HG02588 (cell line): ENCODE measurements at regions not wholly inside any gene's neighbourhood (a gene's known extent, or its start where the extent isn't known, plus 50 kb on each side); places are given as distances from the start of the nearest gene placed in this dataset.

Experiments used
- ATAC-seq: cut with Tn5 transposase; IDR thresholded peaks from one replicate; pipeline ENCODE4 v1.9.1; 2021; ENCODE audit warnings: mild to moderate bottlenecking, moderate library complexity; ENCODE audit not compliant: unreplicated experiment

DNA sequence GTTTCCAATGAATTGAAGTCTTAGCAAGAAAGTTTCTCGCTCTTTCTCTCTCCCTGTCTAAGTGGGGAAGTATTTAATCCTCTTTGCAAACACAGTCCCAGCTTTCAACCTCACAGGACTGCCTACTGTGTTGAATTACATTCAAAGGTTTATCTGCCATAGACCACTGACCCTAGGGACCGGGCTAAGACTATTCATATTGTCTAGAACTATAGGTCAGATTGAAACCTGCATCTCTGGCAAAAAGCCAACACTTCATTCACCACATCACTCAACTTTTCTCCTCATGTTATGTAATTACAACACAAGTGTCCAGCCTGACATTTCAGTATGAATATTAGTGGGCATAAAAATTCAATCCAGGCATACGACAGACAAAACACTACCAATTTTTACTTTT lies 314.7 kb upstream of the RSPO3 start:
- ATAC-seq, result no peak

DNA sequence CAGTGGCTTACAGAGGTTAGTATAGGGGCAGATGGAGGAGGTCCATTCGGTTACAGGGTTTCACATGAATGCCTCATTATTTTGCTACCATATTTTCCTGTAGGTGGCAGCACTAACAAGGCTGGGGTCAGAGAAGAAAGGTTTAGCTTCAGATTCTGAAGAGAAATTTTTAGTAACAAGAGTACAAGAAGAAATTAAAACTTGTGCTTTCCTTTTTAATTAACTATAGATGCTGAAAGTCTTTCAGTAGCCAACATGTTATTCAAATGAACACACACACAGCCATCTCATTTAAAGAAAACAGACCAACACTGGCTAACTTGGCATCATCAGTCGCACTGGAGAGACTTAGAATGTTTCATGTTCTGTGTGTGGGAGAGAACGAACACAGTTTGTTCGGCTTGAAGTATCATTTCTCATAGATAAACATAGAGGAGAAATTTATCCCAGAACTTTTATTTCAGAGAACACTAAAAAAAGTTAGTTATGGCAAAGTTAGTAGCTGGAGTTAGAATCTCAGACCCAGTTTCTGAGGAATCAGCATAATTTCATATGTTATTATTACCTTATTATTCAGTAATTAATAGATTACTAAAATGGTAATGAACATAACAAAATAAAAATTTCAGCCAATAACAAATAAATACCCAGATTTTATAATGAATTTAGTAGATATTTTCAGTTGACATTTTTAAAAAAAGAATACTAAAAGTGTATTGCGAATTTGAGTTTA lies 314.0 kb upstream of the RSPO3 start:
- ATAC-seq, result peak; percentile 59

DNA sequence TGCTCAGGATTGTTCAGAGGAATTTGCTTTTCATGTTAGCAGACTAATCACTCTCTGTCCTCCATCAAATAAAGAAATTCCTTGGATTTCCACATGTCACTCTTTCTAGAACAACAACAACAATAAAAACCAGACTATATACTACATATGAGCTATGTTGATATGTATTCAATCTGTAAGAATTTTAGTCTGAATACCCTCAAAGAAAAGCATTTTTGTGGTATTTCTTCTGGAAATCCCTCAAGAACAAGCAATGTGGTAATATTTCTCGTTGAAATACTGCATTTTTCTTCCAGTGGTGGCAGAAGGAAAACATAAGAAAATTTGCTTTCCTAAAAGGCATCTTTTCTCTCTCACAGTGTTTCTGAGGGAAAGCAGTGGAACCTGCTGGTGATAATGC lies 312.6 kb upstream of the RSPO3 start:
- ATAC-seq, result no peak

DNA sequence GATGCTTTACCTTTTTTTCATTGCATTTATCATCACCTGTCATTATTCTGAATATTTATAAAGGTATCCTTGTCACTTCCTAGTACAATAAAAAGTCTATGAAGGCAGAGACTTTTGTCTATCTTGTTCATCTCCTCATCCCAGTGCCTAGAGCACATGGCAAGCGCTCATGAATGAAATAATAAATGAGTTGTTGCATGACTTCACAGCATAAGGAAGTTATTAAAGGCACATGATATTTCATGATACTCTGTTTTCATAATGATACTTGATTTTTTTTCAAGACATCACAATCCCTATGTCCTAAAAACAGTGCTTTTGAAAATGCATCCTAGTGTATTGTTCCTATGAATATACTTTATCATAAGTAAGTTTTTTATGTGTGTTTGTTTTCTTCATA lies 310.6 kb upstream of the RSPO3 start:
- ATAC-seq, result no peak

DNA sequence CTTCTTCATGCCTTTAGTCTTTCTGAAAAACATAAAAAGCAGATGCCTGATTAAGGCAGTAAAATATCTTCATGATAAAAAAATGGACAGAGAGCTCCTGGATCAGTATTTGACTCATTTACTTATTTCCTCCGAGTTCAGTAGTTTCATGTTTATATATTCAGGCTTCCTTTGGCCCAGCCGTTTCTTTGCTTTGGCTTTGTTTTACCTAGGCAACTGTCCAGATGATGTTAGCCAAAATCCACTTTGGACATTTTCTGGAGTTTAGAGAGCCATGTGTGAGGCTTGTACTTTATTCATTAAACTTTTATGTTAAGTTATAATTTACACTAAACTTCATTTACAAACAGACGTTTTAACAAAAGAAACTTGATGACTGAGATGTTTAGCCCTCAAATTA lies 307.1 kb upstream of the RSPO3 start:
- ATAC-seq, result no peak

DNA sequence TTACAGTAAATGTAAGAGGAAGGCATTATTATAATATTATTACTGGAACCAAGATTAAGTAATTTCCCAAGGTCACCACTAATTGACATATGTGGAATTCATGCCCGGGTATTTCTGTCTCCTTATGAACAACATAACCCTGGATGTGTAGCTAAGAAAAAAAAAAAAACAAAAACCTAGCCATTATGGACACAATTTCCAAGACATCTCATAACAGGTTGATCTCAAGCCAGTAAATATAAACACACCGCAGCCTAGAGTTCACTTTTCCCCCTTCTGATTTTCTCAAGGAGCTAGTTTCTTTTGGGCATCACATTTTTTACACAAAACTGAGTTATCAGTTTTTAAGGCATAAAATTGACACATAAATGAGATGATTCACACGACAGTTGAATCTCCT lies 306.5 kb upstream of the RSPO3 start:
- no peak for ATAC-seq

DNA sequence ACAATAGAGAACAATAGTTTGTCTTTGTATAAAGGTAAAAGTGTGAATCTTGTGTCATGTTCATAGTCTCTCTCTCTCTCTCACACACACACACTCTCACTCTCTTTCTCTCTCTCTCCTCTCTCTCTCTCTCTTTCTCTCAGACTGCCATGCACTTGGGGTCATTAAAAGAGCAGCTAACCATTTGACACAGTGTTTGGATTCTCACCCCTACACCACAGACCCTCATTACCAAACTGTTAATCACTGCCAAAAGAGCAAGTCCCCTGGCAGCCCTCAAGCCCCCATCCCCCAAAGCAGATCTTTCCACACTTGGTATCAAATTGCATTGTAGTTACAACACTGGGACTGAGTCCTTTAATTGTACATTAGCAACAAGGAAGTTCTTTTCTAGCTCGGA lies 305.8 kb upstream of the RSPO3 start:
- no peak for ATAC-seq

DNA sequence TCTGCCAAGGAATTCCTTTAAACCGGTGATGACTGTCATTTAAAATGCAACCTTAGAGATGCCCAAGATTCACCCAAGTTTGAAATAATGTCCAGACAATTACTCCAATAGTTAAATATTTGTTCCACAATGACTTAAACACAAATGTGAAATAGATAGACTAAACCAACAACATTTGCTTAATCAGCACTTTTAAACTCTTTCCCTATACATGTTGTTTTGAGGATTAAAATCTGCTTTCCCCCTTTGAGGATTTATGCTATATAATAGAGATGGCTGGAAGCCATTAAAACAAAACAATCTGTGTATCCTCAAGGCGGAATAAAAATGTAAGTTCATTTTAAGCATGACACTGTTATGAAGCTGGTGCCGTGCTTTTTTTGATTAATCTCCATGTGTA lies 297.8 kb upstream of the RSPO3 start:
- no peak for ATAC-seq

DNA sequence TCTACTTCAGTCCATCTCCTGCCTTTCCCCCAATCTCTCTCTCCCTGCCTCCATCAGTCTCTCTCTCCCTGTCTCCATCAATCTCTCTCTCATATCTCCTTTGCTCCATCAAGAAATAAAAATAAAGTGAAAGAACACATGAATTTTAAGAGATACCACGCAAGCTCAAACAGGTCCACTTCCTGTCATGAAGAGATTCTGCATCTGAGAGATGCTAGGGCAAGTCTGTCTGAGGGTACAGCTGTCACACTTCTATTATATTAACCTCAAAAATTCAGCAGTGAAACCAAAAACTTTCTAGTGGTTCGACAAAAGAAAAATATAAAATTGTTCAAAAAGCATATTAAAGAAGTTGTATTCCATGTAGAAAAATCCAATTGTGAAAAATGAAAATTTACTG lies 296.8 kb upstream of the RSPO3 start:
- ATAC-seq, result no peak

DNA sequence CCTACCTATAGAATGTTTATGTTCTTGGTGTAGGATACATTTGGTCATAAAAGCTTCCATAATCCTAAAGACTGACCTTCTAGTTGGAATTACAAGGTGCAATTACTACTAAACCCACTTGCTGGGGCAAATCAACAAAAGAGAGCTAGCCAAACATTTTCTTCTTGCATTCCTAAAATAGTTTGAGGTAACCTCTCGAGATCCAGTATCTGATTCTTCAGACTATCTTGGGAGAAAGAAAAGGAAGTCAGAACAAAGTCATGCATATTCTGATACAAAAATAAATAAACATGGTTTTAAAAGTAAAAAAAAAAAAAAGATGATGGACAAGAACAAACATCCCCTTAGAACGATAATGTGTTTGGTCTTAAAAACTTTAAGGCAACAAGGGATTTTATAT lies 294.2 kb upstream of the RSPO3 start:
- ATAC-seq, result no peak

DNA sequence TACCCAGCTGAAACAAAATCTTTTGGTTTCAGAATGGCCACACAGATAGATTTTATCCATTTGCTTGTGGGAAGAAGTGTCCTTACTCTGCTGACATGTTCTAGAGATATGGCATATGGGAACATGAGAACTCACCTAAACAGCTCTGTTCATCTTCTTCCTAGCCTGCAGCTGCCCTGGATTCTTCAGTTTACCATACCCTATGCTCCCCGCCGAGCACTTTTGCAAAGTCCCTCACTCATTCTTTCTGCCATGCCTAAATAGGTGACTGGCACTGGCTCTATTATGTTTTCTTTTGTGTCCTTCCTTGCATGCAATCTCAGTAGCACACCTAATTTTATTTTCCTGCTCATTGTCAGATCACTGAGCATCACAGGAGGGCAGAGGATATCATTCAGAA lies 293.7 kb upstream of the RSPO3 start:
- no peak for ATAC-seq

DNA sequence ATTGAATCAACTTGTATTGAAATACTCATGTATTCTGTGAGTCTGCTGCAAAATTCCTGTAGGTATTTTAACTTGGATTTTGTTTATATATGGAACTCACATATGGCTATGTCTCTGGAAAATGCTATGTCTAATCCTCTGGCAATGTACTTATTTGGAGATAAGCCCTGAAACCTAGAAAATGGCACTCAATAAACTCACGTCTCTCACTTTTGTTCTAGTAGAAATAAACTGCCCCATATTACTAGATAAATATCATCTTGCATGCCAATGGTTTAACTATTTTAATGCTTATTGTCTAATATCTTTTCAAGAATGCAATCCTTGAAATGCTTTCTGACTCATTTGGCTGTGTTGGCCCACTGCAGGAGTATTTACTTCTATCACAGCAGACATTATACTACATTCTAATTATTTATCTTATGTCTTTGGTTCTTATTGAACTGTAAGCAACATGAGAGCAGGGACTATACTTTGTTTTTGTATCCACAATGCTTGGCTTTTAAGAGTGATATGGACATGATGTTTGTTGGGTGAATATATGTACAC lies 292.2 kb upstream of the RSPO3 start:
- ATAC-seq, result no peak

DNA sequence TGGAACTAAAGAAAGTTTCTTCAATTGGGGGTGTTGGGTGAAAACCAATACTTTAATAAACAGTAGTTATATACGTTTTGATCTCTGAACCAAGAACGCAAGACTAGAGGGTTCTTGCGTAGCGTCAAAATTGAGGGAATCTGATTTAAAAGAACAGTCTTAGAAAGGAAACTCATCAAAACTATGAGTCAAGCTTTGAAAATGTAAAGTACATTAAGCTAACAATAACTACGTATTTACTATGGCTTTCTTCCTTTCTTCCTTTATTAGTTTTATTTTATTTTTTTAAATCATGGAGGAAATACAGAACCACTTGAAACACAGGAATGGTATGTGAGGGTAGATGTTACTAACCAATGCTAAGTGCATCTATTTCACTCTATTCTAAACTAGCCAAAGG lies 287.0 kb upstream of the RSPO3 start:
- no peak for ATAC-seq

DNA sequence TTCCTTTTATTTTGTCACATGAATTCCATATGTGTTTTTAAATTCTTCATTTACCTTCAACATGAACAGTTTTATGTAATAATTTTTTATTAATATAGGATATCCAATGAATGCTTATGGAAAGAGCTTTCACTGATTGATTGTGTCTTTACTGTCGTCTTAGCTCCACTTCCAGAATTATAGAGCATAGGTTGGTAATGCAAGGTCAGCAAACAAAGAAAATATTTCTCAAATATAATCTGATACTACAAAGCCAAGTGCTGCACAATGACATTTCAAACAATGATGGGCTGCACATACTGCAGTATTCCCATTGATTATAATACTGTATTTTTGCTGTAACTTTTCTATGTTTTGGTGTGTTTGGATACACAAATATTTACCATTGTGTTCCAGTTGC lies 275.7 kb upstream of the RSPO3 start:
- ATAC-seq, result no peak

DNA sequence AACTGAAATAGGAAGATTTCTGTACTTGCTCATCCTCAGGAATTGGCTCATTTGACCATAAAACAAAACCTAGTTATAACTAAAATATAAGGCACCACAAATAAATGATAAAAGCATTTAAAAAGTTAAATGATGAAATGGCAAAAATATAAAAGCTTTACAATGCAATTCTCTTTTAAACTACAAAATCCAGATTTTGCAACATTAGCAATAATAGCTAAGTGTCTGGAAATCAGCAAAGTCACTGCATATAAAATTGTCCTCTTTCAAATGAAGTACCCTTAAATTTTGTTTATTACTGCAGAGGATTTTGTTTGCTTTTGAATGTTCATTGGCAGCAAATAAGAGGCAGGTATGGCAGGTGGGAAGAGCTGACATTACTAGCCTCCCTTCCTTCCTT lies 270.4 kb upstream of the RSPO3 start:
- no peak for ATAC-seq

DNA sequence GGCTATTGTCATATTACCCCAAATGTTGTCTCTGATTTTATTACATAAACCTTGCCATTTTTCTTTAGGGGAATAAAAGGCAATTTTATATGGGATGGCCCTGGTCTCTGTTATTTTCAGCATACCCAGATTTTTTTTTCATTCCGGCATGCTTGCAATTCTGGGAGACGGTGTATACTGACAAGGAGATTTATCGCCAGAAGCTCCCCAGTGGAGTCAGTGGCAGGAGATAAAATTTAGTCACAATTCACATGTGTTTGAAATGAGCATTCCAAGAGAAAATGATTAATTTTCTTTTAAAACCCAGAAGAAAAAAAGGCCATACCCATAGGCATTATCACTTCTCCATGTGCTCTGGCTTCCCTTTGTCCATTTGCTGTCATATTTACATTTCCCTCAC lies 250.8 kb upstream of the RSPO3 start:
- ATAC-seq, result no peak

DNA sequence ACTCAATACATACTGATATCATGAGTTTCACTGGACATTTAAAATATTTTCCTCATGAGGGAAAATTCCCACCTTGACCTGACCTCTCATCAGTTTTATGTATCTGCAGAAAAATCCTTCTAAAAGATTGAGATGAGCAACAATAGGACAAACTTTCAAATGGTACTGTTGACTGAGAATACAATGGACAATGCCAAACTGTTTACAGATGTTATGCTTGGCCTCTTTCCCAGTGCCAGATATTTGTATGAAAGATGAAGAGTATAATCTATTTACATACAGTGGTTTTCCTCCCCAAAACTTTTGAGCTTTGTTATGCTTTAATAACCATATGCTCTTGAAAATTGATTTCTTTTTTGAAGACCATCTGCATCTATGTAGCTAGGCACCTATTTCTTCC lies 245.1 kb upstream of the RSPO3 start:
- ATAC-seq, result no peak

DNA sequence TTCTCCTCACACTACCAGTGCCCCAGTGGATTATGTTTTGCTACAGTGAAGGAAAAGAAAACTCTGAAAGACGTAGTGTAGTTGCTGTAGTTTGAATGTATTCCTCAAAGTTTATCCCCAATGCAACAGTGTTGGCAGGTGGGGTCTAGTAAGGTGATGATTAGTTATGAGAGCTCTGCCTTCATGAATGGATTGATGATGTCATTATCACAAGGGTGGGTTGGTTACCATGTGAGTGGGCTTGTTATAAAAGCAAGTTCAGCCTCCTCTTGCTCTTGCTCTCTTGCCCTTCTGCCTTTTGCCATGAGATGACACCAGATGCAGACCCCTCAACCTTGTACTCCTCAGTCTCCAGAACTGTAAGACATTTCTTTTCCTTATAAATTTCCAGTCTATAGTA lies 244.7 kb upstream of the RSPO3 start:
- no peak for ATAC-seq

DNA sequence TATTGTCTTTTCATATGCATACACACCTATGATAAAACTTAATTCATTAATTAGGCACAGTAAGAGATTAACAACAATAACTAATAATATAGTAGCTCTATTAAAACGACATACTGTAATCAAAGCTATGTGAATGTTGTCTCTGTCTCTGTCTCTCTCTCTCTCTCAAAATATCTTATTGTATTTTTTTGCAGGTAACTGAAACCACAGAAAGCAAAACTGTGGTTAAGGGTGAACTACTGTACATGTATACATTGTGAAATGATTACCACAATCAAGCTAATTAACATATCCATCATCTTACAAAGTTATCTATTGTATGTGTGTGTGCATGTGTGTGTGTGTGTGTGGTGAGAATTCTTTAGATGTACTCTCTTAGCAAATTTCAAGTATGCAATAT lies 242.0 kb upstream of the RSPO3 start:
- no peak for ATAC-seq

DNA sequence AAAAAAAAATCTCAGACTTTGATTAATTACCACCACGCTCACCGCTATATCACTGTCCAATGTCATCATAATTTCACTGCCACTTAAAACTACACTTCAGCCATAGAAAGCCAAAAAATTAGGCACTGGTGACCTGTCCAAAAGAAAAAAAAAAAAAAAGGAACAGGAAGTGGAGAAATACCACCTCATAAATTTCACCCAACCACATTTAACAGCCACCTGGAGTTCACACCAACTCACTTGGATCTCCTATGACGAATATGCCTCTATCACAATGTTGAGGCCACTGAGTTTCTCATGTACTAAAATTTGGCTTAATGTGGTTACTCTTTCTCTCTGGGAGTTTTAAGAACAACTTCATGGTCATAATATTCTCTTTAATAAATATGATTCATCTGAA lies 237.5 kb upstream of the RSPO3 start:
- ATAC-seq, result no peak

DNA sequence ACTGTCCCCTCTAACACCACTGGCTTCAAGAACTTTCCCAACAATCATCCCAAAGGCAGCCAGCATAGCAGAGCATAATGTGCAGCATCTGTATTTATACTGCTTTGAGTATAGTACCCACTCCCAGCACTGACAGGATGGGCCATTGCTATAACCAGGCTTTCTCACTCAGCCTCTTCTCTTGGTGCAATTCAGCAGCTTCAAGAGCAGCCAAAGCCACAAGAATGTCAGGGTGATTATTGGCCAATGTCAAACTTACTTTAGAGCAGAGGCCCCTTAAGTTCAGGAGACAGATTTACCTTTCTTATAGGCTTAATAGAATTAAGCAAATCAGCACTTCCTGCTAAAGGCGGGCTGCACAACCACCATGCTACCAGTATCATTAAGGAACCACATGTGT lies 232.4 kb upstream of the RSPO3 start:
- ATAC-seq, result no peak

DNA sequence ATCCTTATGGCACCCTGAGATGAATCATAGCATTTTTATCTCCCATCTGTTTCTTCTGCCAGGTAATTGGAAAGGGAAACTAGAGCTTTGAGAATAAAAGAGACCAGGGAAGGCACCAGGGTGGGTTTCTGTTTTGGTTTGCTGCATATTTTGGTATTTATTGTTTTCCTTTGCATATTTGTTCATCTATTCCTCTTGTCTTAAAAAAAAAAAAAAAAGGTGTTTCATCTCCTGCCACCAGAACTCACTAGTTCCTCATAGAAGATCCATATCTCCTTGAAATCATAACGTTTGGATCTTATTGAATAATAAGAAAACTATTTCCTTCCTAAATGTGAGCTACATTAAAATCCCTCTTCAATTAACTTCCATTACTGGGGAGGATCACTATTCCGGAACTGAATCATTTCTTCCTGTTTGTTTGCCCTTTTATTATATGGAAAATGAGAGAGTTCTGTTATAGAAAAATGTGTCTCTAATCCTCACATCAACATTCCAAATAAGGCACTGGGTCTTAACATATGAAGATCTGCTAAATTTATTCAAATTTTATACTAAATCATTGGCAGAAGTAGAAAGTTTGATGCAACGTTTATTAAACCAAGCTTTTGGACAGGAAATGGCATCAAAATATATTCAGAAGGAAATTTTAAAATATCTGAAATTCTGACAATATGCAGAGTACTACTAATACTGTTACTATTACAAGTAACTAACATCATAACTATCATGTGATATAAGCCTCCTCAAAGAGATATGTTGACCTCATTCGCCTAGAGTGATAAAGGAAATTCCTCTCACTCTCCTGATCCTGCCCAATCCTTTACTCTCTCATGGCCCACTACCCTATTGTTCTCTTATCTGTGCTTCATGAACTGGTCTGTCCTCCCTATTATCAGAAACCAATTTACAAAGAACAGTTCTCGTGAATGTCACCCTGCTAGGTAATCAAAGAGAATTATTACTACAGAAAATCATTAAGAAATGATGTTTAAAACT lies 229.4 kb upstream of the RSPO3 start:
- ATAC-seq, result no peak
